Skeletal muscle satellite cell (primary cell): ENCODE measurements at regions not wholly inside any gene's neighbourhood (a gene's known extent, or its start where the extent isn't known, plus 50 kb on each side); places are given as distances from the start of the nearest gene placed in this dataset.
"Not testable (repeated sequence)": the region's sequence is repeated elsewhere in the genome, so short reads cannot be mapped to it uniquely, and the experiment has no call there.

Source experiments
- H3K27me3 ChIP-seq: 2 replicates; pipeline ENCODE4 v1.7.0; 2013; ENCODE audit warnings: low read length; ENCODE audit not compliant: control insufficient read depth, insufficient read depth
- H3K36me3 ChIP-seq: 2 replicates; pipeline ENCODE4 v1.7.0; 2013; ENCODE audit warnings: mild to moderate bottlenecking, control low read depth, low read length; ENCODE audit not compliant: insufficient read depth
- H3K4me1 ChIP-seq: 2 replicates; pipeline ENCODE4 v1.7.0; 2013; ENCODE audit warnings: low read length; ENCODE audit not compliant: control insufficient read depth, insufficient read depth
- H3K4me2 ChIP-seq: 2 replicates; pipeline ENCODE4 v1.7.0; 2013; ENCODE audit warnings: mild to moderate bottlenecking, low read length
- H3K4me3 ChIP-seq: 2 replicates; pipeline ENCODE4 v1.7.0; 2013; ENCODE audit warnings: low read length
- H3K9ac ChIP-seq: 2 replicates; pipeline ENCODE4 v1.7.0; 2013; ENCODE audit warnings: mild to moderate bottlenecking, low read depth, low read length, moderate library complexity
- H3K9me3 ChIP-seq: replicated peaks from 2 replicates; pipeline ENCODE4 v1.7.0; 2013; ENCODE audit warnings: mild to moderate bottlenecking, control low read depth, low read length

GRCh38 chr11:29142573-29142972 lies 874.3 kb downstream of the KCNA4 start:
- H3K4me2 ChIP-seq, H3K9me3 ChIP-seq, H3K36me3 ChIP-seq, H3K27me3 ChIP-seq, H3K9ac ChIP-seq, H3K4me1 ChIP-seq, H3K4me3 ChIP-seq: not testable (repeated sequence)

GRCh38 chr11:29135504-29135903 lies 881.3 kb downstream of the KCNA4 start:
- Histone ChIP-seq H3K9me3 (no peaks in the 10 kb centered on the region), H3K27me3 (no peaks in the 10 kb centered on the region), H3K4me1 (peaks cover 7% of the 10 kb centered on the region), H3K4me2 (no peak overlapping the region), H3K4me3 (no peak overlapping the region), H3K9ac (no peak overlapping the region), H3K36me3 (no peaks in the 10 kb centered on the region)

GRCh38 chr11:29131055-29131454 lies 885.8 kb downstream of the KCNA4 start:
- Histone ChIP-seq H3K4me1 (peaks cover 7% of the 10 kb centered on the region), H3K4me3 (no peak overlapping the region), H3K27me3 (no peaks in the 10 kb centered on the region)

GRCh38 chr11:29129844-29130243 lies 887.0 kb downstream of the KCNA4 start:
- Histone ChIP-seq H3K27me3 (no peaks in the 10 kb centered on the region), H3K9me3 (no peaks in the 10 kb centered on the region), H3K4me2 (no peak overlapping the region), H3K4me1 (no peaks in the 10 kb centered on the region), H3K36me3 (no peaks in the 10 kb centered on the region), H3K4me3 (no peak overlapping the region), H3K9ac (no peak overlapping the region)

More at GRCh38 chr11:29131055-29131454, 885.8 kb downstream of the KCNA4 start:
- no peaks in the 10 kb centered on the region for H3K36me3 ChIP-seq
- H3K9me3 ChIP-seq, result no peaks in the 10 kb centered on the region
- no peak overlapping the region for H3K9ac ChIP-seq
- H3K4me2 ChIP-seq, result no peak overlapping the region

- no peaks in the 10 kb centered on the region for H3K36me3 ChIP-seq
- H3K9me3 ChIP-seq, result no peaks in the 10 kb centered on the region
- H3K9ac ChIP-seq, result no peak overlapping the region
- no peak overlapping the region for H3K4me3 ChIP-seq
- no peak overlapping the region for H3K4me2 ChIP-seq
- no peaks in the 10 kb centered on the region for H3K27me3 ChIP-seq
- no peaks in the 10 kb centered on the region for H3K4me1 ChIP-seq
Observed at GRCh38 chr11:29127461-29127860, 889.4 kb downstream of the KCNA4 start.

GRCh38 chr11:29125606-29126005 lies 891.2 kb downstream of the KCNA4 start:
- Histone ChIP-seq H3K9ac (no peak overlapping the region), H3K4me3 (no peak overlapping the region), H3K27me3 (no peaks in the 10 kb centered on the region), H3K9me3 (no peaks in the 10 kb centered on the region), H3K4me2 (no peak overlapping the region), H3K4me1 (peaks cover 1% of the 10 kb centered on the region), H3K36me3 (no peaks in the 10 kb centered on the region)

GRCh38 chr11:29124470-29124869 lies 892.4 kb downstream of the KCNA4 start:
- Histone ChIP-seq H3K4me1 (peaks cover 12% of the 10 kb centered on the region), H3K36me3 (no peaks in the 10 kb centered on the region), H3K9me3 (no peaks in the 10 kb centered on the region), H3K9ac (no peak overlapping the region), H3K4me3 (no peak overlapping the region), H3K4me2 (no peak overlapping the region), H3K27me3 (no peaks in the 10 kb centered on the region)

GRCh38 chr11:29119707-29120618 lies 896.9 kb downstream of the KCNA4 start:
- Histone ChIP-seq H3K4me3 (peak overlapping the region; percentile 56), H3K9ac (peak overlapping the region; percentile 81), H3K4me2 (peak overlapping the region; percentile 78), H3K4me1 (peaks cover 25% of the 10 kb centered on the region), H3K36me3 (no peaks in the 10 kb centered on the region), H3K9me3 (no peaks in the 10 kb centered on the region), H3K27me3 (no peaks in the 10 kb centered on the region)

- Histone ChIP-seq H3K36me3 (no peaks in the 10 kb centered on the region), H3K4me1 (peaks cover 25% of the 10 kb centered on the region), H3K9ac (peak overlapping the region; percentile 81), H3K4me2 (peak overlapping the region; percentile 78), H3K9me3 (no peaks in the 10 kb centered on the region), H3K4me3 (peak overlapping the region; percentile 12), H3K27me3 (no peaks in the 10 kb centered on the region)
Observed at GRCh38 chr11:29119116-29119515, 897.7 kb downstream of the KCNA4 start.

GRCh38 chr11:29100967-29101366 lies 915.9 kb downstream of the KCNA4 start:
- Histone ChIP-seq H3K4me1 (no peaks in the 10 kb centered on the region), H3K36me3 (no peaks in the 10 kb centered on the region), H3K4me3 (no peak overlapping the region), H3K9ac (no peak overlapping the region), H3K4me2 (no peak overlapping the region), H3K27me3 (no peaks in the 10 kb centered on the region), H3K9me3 (no peaks in the 10 kb centered on the region)

GRCh38 chr11:29095821-29096220 lies 921.0 kb downstream of the KCNA4 start:
- Histone ChIP-seq H3K9me3 (no peaks in the 10 kb centered on the region), H3K4me3 (no peak overlapping the region), H3K4me1 (peaks cover 24% of the 10 kb centered on the region), H3K9ac (no peak overlapping the region), H3K27me3 (no peaks in the 10 kb centered on the region), H3K36me3 (no peaks in the 10 kb centered on the region), H3K4me2 (no peak overlapping the region)
